Thymus (tissue), 11 donors: ENCODE measurements at regions not wholly inside any gene's neighbourhood (a gene's known extent, or its start where the extent isn't known, plus 50 kb on each side); places are given as distances from the start of the nearest gene placed in this dataset.

Source experiments
- DNase-seq, 9 donors: peaks; one replicate each; pipeline ENCODE4 v3.0.0-alpha.2; 2013; ENCODE audit warnings: low spot score in 9 of 9, low read depth in 6 of 9, missing footprints in 1 of 9
- H3K27ac ChIP-seq, 2 donors: one replicate each; pipeline ENCODE4 v1.5.1; 2013; ENCODE audit warnings: control low read depth in 1 of 2, low read depth in 1 of 2, low read length in 1 of 2, mild to moderate bottlenecking in 1 of 2, moderate library complexity in 1 of 2
- H3K27me3 ChIP-seq, 2 donors: one replicate each; pipeline ENCODE4 v1.5.1; 2013; ENCODE audit warnings: low read length in 1 of 2; ENCODE audit not compliant: control insufficient read depth in 2 of 2, insufficient read depth in 1 of 2
- H3K36me3 ChIP-seq, 2 donors: one replicate each; pipeline ENCODE4 v1.5.1; 2013; ENCODE audit warnings: low read length in 1 of 2, mild to moderate bottlenecking in 1 of 2, moderate library complexity in 1 of 2; ENCODE audit not compliant: control insufficient read depth in 2 of 2, insufficient read depth in 2 of 2
- H3K4me1 ChIP-seq, 2 donors: one replicate each; pipeline ENCODE4 v1.5.1; 2013; ENCODE audit warnings: low read length in 2 of 2; ENCODE audit not compliant: control insufficient read depth in 2 of 2, insufficient read depth in 2 of 2
- H3K4me3 ChIP-seq, 2 donors: one replicate each; pipeline ENCODE4 v1.5.1; 2013; ENCODE audit warnings: low read length in 2 of 2, control low read depth in 1 of 2, mild to moderate bottlenecking in 1 of 2
- H3K9me3 ChIP-seq, 2 donors: one replicate each; pipeline ENCODE4 v1.5.1; 2013; ENCODE audit warnings: low read length in 1 of 2, mild to moderate bottlenecking in 1 of 2; ENCODE audit not compliant: control insufficient read depth in 2 of 2, insufficient read depth in 1 of 2
- WGBS: extraction: QIAGEN DNeasy Blood & Tissue Kit; methylation state at CpG from one replicate; pipeline ENCODE4 v1.1.7; 2013; 5-methylcytosine and 5-hydroxymethylcytosine counted together
- donor health status: healthy.

DNA sequence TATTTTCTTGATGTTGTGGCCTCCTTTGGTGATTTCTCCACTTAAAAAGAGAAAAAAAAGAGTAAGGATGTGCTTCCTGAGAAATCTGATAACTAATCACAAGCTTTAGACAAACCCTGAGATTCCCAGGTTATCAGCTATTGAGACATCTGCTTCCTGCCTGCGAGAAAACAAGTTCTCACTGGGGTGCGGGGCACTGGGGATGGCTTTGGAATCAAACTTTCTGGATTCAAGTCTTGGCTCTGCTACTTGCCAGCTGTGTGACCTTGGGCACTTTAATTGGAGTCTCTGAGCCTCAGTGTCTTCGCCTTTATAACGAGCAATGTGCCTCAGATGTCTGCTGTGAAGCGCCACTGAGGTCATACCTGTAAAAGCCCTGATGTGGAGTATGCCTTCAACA lies 152.5 kb upstream of the NAV2 start:
- no peaks in the 10 kb centered on the region for H3K36me3 ChIP-seq
- no peak for DNase-seq
- no peaks in the 10 kb centered on the region for H3K9me3 ChIP-seq
- H3K27me3 ChIP-seq, result peaks cover 2 to 6% of the 10 kb centered on the region in 2 donors
- WGBS, result 84% methylated on average over 5 of the region's 5 CpGs
- H3K4me1 ChIP-seq, result no peaks in the 10 kb centered on the region
- no peak overlapping the region for H3K27ac ChIP-seq
- H3K4me3 ChIP-seq, result no peak overlapping the region

DNA sequence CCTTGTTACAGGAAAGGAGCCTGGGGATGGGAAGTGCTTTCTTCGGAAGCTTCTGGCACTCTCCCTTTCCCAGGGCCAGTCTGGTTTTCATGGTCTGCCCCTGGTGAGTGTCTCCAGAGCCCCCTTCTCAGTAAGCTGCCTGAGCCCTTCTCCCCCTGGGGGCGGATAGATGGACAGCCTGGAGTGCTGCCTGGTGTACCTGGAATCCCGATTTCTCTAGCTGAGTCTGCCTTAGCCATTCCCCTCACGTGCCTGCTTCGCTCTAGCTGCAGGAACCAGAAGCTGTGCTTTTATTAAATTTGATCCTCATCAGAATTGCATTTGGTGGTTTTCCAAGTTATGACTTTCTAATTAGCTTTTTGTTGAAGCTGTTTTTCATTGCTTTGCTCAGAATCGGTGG lies 152.9 kb upstream of the NAV2 start:
- 64% methylated on average over 6 of the region's 6 CpGs for WGBS
- Histone ChIP-seq H3K27me3 (peaks cover 2 to 6% of the 10 kb centered on the region in 2 donors), H3K4me1 (no peaks in the 10 kb centered on the region), H3K27ac (no peak overlapping the region), H3K4me3 (no peak overlapping the region), H3K9me3 (no peaks in the 10 kb centered on the region), H3K36me3 (no peaks in the 10 kb centered on the region)
- DNase-seq, result no peak

DNA sequence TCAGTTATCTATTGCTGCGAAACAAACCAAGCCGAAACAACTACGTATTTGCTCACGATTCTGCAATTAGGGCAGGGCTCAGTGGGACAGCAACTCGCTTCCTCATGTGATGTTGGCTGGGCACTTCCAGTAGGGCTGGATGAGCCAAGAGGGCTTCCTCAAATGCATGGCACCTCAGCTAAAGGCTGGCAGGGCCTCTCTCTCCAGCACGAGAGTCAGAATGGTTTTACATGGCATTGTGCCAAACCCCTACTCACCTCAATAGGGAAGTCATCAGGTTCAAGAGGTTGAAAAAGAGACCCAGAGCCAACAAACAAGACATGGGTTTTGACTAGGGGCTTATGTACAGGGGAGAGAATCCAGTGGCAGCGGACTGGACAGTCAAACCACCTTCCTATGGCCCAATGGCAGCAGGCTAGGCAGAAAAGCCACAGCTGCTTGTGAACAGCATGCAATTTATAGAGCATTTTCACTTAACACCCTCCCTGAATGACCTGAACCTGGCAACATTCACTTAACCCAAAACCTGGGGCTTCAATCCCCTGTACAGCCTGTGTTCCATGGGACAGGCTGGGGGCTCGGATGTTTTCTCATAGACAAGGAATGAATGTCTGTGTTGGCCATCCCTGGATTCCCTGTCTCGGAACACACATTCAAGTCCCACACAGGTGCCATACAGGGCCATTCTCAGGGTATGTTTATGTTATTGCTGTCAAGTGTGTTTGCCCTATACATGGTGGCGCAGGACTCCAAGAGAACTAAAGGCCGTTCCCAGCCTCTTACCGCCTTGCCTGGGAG lies 154.2 kb upstream of the NAV2 start:
- DNase-seq, result no peak
- Histone ChIP-seq H3K4me1 (no peaks in the 10 kb centered on the region), H3K27ac (no peak overlapping the region), H3K4me3 (no peak overlapping the region), H3K9me3 (no peaks in the 10 kb centered on the region), H3K36me3 (no peaks in the 10 kb centered on the region), H3K27me3 (peaks cover 0 to 2% of the 10 kb centered on the region in 2 donors)
- WGBS, result 79% methylated on average over 12 of the region's 12 CpGs

DNA sequence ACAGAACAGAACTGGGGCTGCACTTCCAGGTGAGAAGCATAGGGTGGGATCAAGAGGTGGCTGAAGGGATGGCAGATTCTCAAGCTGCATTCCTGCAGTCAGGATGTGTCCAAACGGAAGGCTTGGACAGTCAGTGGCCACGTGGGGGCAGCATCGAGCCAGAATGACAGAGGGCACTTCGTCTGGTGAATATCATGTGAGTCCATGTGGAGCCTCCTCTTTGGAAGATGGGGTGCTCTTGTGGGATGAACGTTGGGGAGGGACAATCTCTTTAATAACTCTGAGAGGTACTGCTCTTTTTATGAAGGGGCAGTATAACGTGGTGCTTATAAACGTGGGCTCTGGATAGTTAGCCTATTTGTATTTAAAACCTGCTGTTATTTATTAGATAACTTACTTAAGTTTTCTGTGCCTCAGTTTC lies 154.9 kb upstream of the NAV2 start:
- Histone ChIP-seq H3K27ac (no peak overlapping the region), H3K4me3 (no peak overlapping the region), H3K27me3 (peaks cover 0 to 2% of the 10 kb centered on the region in 2 donors), H3K9me3 (no peaks in the 10 kb centered on the region), H3K4me1 (no peaks in the 10 kb centered on the region), H3K36me3 (no peaks in the 10 kb centered on the region)
- 8% methylated on average over 7 of the region's 7 CpGs for WGBS
- DNase-seq, result peak in 6 of 9 donors; percentile 6 to 52 (median 24)

DNA sequence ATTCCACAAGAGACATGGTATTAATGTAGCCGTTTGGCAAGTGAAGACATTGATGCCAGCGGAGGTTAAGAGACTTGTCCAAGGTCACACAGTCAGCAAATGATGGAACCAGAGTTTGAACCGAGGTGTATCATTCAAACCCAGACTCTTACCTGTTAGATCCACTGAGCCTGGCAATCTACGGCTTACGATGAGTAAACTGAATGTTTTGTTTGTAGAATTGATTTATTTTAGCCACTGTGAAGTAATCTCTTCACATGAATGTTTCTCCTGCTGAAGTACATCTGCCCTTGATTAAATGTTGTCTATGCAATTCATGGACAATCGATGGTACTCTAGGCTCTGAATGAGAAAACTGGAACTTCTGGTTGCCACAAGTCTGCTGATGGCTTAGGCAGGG lies 155.5 kb upstream of the NAV2 start:
- no peak overlapping the region for H3K27ac ChIP-seq
- H3K36me3 ChIP-seq, result no peaks in the 10 kb centered on the region
- peaks cover under 1 to 2% of the 10 kb centered on the region in 2 donors for H3K27me3 ChIP-seq
- H3K4me1 ChIP-seq, result no peaks in the 10 kb centered on the region
- 89% methylated on average over 6 of the region's 6 CpGs for WGBS
- no peaks in the 10 kb centered on the region for H3K9me3 ChIP-seq
- DNase-seq, result no peak
- H3K4me3 ChIP-seq, result no peak overlapping the region

DNA sequence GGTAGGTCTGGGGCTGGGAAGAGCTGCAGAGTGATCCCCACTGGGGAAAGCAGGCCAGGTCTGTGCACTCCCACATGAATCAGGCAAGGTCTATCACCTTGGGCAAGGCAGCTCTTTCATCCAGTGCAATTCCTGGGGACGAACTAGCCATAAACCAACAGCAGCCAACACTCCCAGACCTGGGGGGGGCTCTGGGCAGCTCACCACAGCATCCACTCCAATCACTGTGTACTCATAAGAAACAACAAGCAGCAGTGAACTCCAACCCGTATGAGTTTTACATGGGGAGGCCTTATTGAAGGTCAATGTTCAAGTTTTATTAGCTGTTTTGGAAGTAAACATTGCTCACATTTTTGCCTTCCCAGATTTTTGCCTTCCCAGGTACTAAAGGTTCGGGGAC lies 157.4 kb upstream of the NAV2 start:
- Histone ChIP-seq H3K27me3 (peaks cover 0 to 2% of the 10 kb centered on the region in 2 donors), H3K36me3 (no peaks in the 10 kb centered on the region), H3K27ac (no peak overlapping the region), H3K9me3 (no peaks in the 10 kb centered on the region), H3K4me1 (no peaks in the 10 kb centered on the region), H3K4me3 (no peak overlapping the region)
- DNase-seq, result no peak
- WGBS, result 85% methylated on average over 3 of the region's 3 CpGs

DNA sequence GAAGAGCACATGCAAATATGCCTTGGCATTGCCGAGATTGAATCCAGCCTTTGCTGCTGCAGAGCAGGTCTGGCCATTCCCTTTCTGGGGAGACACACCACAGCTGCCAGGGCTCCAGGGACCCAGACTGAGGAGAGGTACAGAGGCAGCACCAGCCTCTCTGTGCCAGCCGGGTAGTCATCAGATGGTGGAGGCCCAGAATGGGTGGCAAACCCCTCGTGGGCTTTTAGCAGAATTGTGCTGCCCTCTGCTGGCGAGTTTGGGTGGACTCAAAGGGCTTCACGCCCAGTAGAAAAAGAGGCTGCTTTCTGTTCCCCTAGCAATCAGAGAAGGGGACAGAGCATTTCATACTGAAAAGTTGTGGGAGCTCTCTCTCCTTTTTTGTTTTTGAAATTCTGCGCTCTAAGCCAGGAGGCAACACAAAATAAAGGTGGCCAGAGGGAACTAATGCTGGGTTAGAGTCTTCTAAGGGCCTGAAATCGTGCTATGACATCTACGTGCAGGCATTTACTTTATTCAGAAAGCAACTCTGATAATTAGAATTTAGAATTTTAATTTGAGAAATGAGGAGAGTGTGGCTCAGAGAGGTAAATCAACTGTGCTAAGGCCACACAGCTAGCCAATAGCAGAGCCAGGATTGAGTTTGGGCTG lies 158.8 kb upstream of the NAV2 start:
- WGBS, result 43% methylated on average over 8 of the region's 8 CpGs
- Histone ChIP-seq H3K27me3 (peaks cover 0 to 2% of the 10 kb centered on the region in 2 donors), H3K36me3 (no peaks in the 10 kb centered on the region), H3K4me3 (no peak overlapping the region), H3K9me3 (no peaks in the 10 kb centered on the region), H3K4me1 (no peaks in the 10 kb centered on the region), H3K27ac (no peak overlapping the region)
- peak in 8 of 9 donors; percentile 23 to 67 (median 36) for DNase-seq

DNA sequence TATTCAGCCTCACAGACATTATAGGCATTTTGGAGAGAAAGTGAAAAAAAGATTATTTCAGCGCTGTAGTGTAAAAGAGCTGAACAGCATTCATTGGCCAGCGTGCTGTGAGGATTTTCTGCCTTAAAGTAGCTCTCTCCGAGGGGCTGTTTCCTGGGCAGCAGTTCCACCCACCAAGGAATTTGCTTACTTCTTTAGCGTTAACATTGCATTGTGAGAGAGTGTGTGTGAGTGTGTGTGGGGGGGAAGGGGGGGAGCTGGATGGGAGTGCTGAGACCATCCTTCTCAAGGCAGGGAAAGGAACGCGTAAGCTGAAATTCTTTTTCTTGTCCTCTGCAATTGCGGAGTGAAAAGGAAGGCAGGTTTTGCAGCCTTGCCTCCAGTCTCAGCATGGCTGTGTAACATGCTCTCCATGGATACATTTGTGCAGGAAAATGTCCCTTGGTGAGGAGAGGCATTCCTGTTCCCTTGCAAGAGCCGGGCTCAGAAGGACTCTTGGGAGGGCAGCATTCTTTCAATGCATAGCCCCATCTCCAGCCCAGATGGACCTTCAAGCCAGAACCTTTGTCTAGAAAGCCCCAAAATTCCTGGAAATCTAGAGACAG lies 159.9 kb upstream of the NAV2 start:
- no peaks in the 10 kb centered on the region for H3K4me1 ChIP-seq
- no peak overlapping the region for H3K4me3 ChIP-seq
- DNase-seq, result no peak
- H3K27me3 ChIP-seq, result peaks cover 0 to 2% of the 10 kb centered on the region in 2 donors
- 86% methylated on average over 8 of the region's 8 CpGs for WGBS
- H3K27ac ChIP-seq, result no peak overlapping the region
- no peaks in the 10 kb centered on the region for H3K9me3 ChIP-seq
- H3K36me3 ChIP-seq, result no peaks in the 10 kb centered on the region

DNA sequence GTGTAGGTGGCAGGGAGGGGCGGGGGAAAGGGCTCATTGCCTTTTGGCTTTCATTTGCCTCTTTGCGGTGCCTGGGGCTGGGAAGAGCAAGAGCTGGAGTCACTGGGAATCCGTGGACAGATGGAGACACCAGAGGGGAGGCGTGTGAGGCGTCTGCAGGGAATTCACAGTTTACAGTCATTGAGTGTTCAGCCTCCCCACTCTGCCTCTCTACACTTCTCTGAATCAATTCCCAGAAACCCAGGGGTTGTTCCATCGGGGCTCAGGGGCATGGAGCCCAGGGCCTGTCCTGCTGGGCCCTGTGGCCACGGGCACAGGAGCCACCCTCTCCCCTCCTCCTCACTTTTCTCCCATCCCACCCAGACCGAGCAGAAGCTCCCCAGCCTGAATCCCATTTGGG lies 160.5 kb upstream of the NAV2 start:
- no peak for DNase-seq
- Histone ChIP-seq H3K4me3 (no peak overlapping the region), H3K9me3 (no peaks in the 10 kb centered on the region), H3K27me3 (peaks cover 0 to 2% of the 10 kb centered on the region in 2 donors), H3K36me3 (no peaks in the 10 kb centered on the region), H3K4me1 (no peaks in the 10 kb centered on the region), H3K27ac (no peak overlapping the region)
- 88% methylated on average over 8 of the region's 8 CpGs for WGBS
